Upper lobe of right lung (tissue), 1 donor: ENCODE measurements at regions not wholly inside any gene's neighbourhood (a gene's known extent, or its start where the extent isn't known, plus 50 kb on each side); places are given as distances from the start of the nearest gene placed in this dataset.

Source experiments
- ATAC-seq: fragments of 200-7000 bp; cut with Tn5 transposase; one replicate; pipeline ENCODE4 v1.9.1; 2020; ENCODE audit warnings: mild to moderate bottlenecking, moderate library complexity
- DNase-seq: peaks from one replicate; pipeline ENCODE4 v3.0.0-alpha.2; 2020
- H3K27ac ChIP-seq: fragments of 200-600 bp; one replicate; pipeline ENCODE4 v1.8.0; 2022
- H3K27me3 ChIP-seq: fragments of 200-600 bp; one replicate; pipeline ENCODE4 v1.8.0; 2022; ENCODE audit warnings: mild to moderate bottlenecking
- H3K36me3 ChIP-seq: fragments of 200-600 bp; one replicate; pipeline ENCODE4 v1.8.0; 2022
- H3K4me1 ChIP-seq: fragments of 200-600 bp; one replicate; pipeline ENCODE4 v1.8.0; 2022
- H3K4me3 ChIP-seq: fragments of 200-600 bp; one replicate; pipeline ENCODE4 v1.8.0; 2022; ENCODE audit warnings: mild to moderate bottlenecking
- H3K9me3 ChIP-seq: fragments of 200-600 bp; one replicate; pipeline ENCODE4 v1.8.0; 2022
- intact Hi-C: fragments of 100-400 bp; cut with DNase I; formaldehyde crosslinking; loops from one replicate; pipeline ENCODE4 v1.11.0; 2022
- TF ChIP-seq, protein P1 (sequence below): fragments of 200-600 bp; IDR thresholded peaks from one replicate; pipeline ENCODE4 v1.8.0; 2022; ENCODE audit warnings: antibody characterized with exemption
- donor health status: DM: no; HTN: yes; CAD: no; lungs with severe emphysema.

DNA sequence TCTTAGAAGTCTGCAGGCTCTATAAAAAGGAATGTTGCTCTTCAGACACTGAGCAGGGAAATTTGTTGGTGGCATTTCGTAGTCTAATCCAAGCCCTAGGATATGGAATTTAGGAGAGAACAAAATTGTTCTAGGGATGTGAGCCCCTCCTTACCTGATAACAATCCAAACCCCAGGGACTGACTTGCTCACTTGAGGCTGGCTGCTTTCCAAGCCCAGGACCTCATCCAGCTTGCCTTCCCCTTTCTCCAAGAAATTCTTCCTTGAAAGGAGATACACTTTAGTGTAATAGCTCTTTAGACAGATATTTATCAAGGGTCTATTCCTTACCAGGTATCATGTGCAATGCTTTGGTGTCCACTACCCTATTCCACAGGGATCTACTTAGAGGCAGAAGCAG is 279.8 kb downstream of the C1D start:
- ATAC-seq (no peak), DNase-seq (no peak)
- Histone ChIP-seq H3K27ac (no peak overlapping the region), H3K9me3 (no peaks in the 10 kb centered on the region), H3K36me3 (no peaks in the 10 kb centered on the region), H3K27me3 (no peaks in the 10 kb centered on the region), H3K4me3 (no peak overlapping the region), H3K4me1 (no peaks in the 10 kb centered on the region)
- intact Hi-C loops: no loop called here
- TF ChIP-seq, protein P1, sequence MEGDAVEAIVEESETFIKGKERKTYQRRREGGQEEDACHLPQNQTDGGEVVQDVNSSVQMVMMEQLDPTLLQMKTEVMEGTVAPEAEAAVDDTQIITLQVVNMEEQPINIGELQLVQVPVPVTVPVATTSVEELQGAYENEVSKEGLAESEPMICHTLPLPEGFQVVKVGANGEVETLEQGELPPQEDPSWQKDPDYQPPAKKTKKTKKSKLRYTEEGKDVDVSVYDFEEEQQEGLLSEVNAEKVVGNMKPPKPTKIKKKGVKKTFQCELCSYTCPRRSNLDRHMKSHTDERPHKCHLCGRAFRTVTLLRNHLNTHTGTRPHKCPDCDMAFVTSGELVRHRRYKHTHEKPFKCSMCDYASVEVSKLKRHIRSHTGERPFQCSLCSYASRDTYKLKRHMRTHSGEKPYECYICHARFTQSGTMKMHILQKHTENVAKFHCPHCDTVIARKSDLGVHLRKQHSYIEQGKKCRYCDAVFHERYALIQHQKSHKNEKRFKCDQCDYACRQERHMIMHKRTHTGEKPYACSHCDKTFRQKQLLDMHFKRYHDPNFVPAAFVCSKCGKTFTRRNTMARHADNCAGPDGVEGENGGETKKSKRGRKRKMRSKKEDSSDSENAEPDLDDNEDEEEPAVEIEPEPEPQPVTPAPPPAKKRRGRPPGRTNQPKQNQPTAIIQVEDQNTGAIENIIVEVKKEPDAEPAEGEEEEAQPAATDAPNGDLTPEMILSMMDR: no peak

DNA sequence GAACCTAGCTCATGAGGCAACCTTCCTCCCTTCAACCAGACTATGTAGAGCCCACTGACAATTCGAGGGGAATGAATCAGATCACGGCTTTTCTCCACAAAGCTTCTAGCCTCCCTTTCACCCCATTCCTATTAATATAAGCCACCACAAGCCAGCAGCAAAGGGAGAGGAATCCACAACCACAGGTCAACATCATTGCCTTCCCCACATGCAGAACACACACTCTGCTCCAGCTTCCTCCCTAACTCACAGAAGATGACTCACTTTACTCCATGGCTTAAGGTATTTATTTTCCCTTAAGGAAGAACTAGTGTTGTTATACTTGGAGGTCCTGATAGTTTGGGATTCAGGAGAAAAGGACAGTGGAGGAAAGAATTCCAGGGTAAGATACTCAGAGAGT is 272.2 kb downstream of the C1D start:
- Histone ChIP-seq H3K4me3 (no peak overlapping the region), H3K27me3 (no peaks in the 10 kb centered on the region), H3K27ac (no peak overlapping the region), H3K9me3 (no peaks in the 10 kb centered on the region), H3K36me3 (no peaks in the 10 kb centered on the region), H3K4me1 (no peaks in the 10 kb centered on the region)
- ATAC-seq (no peak), DNase-seq (no peak)
- intact Hi-C loops: no loop called here
- TF ChIP-seq, protein P1: no peak

DNA sequence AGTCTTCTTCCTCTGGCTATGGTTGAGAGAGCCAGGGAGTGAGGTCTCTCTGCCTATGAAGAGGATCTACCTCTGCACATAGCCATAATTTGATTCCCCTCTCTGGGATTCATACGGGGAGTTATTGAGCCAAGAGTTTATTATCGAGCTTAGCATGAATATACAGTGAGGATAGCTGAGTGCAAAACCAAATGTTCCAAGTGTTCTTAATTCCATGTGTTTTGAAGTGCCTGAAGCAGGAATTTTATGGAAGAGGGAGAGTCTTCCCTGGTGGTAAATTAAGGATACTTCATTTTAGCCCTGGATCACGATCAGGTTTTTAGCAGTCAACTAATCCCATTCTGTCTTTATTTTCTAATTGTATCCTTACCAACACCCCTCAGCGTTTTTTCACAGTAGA is 270.6 kb downstream of the C1D start:
- ATAC-seq (no peak), DNase-seq (no peak)
- intact Hi-C loops: no loop called here
- no peak overlapping the region for H3K4me3 ChIP-seq
- no peaks in the 10 kb centered on the region for H3K4me1 ChIP-seq
- TF ChIP-seq, protein P1: no peak
- no peaks in the 10 kb centered on the region for H3K9me3 ChIP-seq
- no peak overlapping the region for H3K27ac ChIP-seq
- no peaks in the 10 kb centered on the region for H3K27me3 ChIP-seq
- no peaks in the 10 kb centered on the region for H3K36me3 ChIP-seq

DNA sequence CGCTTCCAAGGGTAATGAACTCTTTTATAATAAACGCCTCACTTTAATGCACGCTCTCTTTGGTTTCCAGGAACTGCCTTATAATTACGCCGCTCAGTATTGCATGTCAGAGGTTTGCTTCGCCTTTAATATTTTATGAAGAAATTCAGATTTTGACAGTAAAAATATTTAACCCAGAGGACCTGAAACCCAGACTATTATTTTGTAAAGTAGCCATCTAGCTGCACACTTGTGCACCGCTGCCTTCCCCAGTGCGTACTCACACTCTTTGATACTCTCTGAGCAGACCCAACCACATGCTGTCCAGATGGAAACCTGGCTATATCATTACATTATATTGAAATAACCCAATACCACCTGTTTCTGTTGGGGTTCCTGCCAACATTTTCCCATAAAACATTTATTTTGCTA is 270.1 kb downstream of the C1D start:
- intact Hi-C loops: no loop called here
- Histone ChIP-seq H3K27ac (no peak overlapping the region), H3K9me3 (no peaks in the 10 kb centered on the region), H3K36me3 (no peaks in the 10 kb centered on the region), H3K4me3 (no peak overlapping the region), H3K4me1 (peaks cover 2% of the 10 kb centered on the region), H3K27me3 (no peaks in the 10 kb centered on the region)
- no peak for ATAC-seq
- DNase-seq: no peak
- TF ChIP-seq, protein P1: no peak

DNA sequence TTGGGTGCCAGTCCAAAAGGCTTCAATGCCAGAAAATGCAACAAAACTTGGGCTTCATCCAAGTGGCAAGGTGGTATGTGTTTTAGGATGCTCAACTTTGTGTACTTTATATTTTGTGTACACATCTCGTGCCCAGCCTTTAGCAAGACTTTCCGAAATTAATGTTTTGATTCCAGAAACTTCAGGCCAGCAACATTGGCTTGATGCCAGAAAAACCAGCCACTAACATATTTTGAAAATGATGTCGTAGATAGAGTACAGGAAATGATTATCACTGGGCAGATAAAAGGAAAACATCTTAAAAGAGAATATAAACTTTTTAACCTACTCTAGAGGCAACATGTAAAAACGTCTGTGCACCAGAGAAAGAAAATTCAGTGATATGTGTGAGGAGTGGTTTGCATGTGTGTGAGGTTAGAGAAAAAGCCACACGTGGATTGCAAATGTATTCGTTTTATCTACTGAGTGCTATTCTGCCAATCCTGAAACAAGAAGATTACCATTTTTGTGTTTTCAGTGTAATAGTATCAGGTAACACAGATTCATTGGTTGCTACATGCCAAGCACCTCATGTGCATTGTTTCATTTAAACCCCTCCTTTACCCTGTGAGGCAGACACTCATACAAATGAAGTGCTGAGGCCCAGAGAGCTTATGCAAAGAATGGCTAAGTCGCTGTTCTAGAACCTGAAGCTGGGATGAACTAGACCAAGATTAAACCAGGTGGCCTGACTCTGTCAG is 264.8 kb downstream of the C1D start:
- TF ChIP-seq, protein P1: no peak
- intact Hi-C loops: no loop called here
- ATAC-seq: peak; percentile 53
- no peaks in the 10 kb centered on the region for H3K27me3 ChIP-seq
- H3K4me1 ChIP-seq: peaks cover 14% of the 10 kb centered on the region
- H3K27ac ChIP-seq: peak overlapping the region; percentile 37
- no peak for DNase-seq
- no peaks in the 10 kb centered on the region for H3K36me3 ChIP-seq
- H3K4me3 ChIP-seq: no peak overlapping the region
- no peaks in the 10 kb centered on the region for H3K9me3 ChIP-seq
